ENCODE measurements at regions not wholly inside any gene's neighbourhood (a gene's known extent, or its start where the extent isn't known, plus 50 kb on each side); places are given as distances from the start of the nearest gene placed in this dataset.

- TF ChIP-seq CTCF (conservative IDR thresholded peaks at IDR 0.05 in 1 of 2, IDR thresholded peaks at IDR 0.05 in 1 of 2; ENCODE audit: extremely low read depth in 1 of 2, insufficient read depth in 1 of 2, low read depth in 1 of 2, low read length in 2 of 2) (no peak), EZH2 (IDR thresholded peaks at IDR 0.05; ENCODE audit: borderline replicate concordance, low read length) (no peak)
Measured at GRCh38 chr5:180431932-180432331, 62.2 kb upstream of the CNOT6 start.
